HEK293 (cell line): ENCODE measurements at regions not wholly inside any gene's neighbourhood (a gene's known extent, or its start where the extent isn't known, plus 50 kb on each side); places are given as distances from the start of the nearest gene placed in this dataset.

Experiments used
- CTCF ChIA-PET: fragments of 350-600 bp; formaldehyde crosslinking; extraction: SDS; loops from one replicate; lab custom pipeline; 2021; ENCODE audit warnings: antibody characterized with exemption; lab: Yijun Ruan, JAX
- POLR2A ChIA-PET: fragments of 300-600 bp; formaldehyde crosslinking; extraction: SDS; loops from one replicate; lab custom pipeline; 2020; ENCODE audit warnings: antibody characterized with exemption, inconsistent platforms; lab: Yijun Ruan, JAX
- H3K27ac ChIP-seq: fragments of 200-500 bp; sonication (Bioruptor generic); 2 replicates; pipeline ENCODE4 v1.5.1; 2014; ENCODE audit warnings: low read depth, low read length, control low read depth, inconsistent platforms; ENCODE audit errors: extremely low read depth
- H3K36me3 ChIP-seq, 2 experiments: fragments of 200-500 bp in 1 of 2; sonication (Bioruptor generic) in 1 of 2; 1 replicate in 1 of 2; 2 replicates in 1 of 2; pipeline ENCODE4 v1.5.1; 2014 to 2017; ENCODE audit warnings: inconsistent platforms in 2 of 2, low read length in 2 of 2; ENCODE audit not compliant: control insufficient read depth in 2 of 2, insufficient read depth in 1 of 2
- H3K4me1 ChIP-seq: fragments of 200-500 bp; sonication (Bioruptor generic); 2 replicates; pipeline ENCODE4 v1.5.1; 2014; ENCODE audit warnings: mild to moderate bottlenecking, low read length, inconsistent platforms; ENCODE audit not compliant: control insufficient read depth, insufficient read depth
- H3K4me3 ChIP-seq: 2 replicates; pipeline ENCODE4 v1.5.1; 2011; ENCODE audit warnings: low read depth, mild to moderate bottlenecking, control low read depth, low read length, moderate library complexity
- H3K9me3 ChIP-seq: fragments of 200-500 bp; sonication (Bioruptor generic); 2 replicates; pipeline ENCODE4 v1.5.1; 2014; ENCODE audit warnings: low read depth, low read length, inconsistent platforms; ENCODE audit not compliant: control insufficient read depth, insufficient read depth
- CTCF ChIP-seq: fragments of 450-650 bp; formaldehyde crosslinking; IDR thresholded peaks from 2 replicates; pipeline ENCODE4 v1.5.1; 2016; ENCODE audit warnings: missing biosample characterization, missing genetic modification characterization
- GLI4 ChIP-seq: fragments of 450-650 bp; formaldehyde crosslinking; IDR thresholded peaks from 2 replicates; pipeline ENCODE4 v1.5.1; 2016; ENCODE audit warnings: missing biosample characterization, missing genetic modification characterization
- KLF8 ChIP-seq: fragments of 450-650 bp; formaldehyde crosslinking; IDR thresholded peaks from 2 replicates; pipeline ENCODE4 v1.5.1; 2016; ENCODE audit warnings: missing biosample characterization, missing genetic modification characterization
- PRDM1 ChIP-seq: fragments of 450-650 bp; formaldehyde crosslinking; IDR thresholded peaks from 2 replicates; pipeline ENCODE4; 2016; ENCODE audit warnings: missing biosample characterization, missing genetic modification characterization
- SCRT1 ChIP-seq: fragments of 450-650 bp; formaldehyde crosslinking; IDR thresholded peaks from 2 replicates; pipeline ENCODE4 v1.5.1; 2016; ENCODE audit warnings: missing biosample characterization, missing genetic modification characterization, borderline replicate concordance
- SCRT2 ChIP-seq: fragments of 450-650 bp; formaldehyde crosslinking; IDR thresholded peaks from 2 replicates; pipeline ENCODE4 v1.5.1; 2016; ENCODE audit warnings: missing biosample characterization, missing genetic modification characterization
- YY2 ChIP-seq: fragments of 450-650 bp; formaldehyde crosslinking; IDR thresholded peaks from 2 replicates; pipeline ENCODE4 v1.5.1; 2016; ENCODE audit warnings: missing biosample characterization, missing genetic modification characterization
- ZBTB17 ChIP-seq: fragments of 450-650 bp; formaldehyde crosslinking; IDR thresholded peaks from 2 replicates; pipeline ENCODE4 v1.5.1; 2016; ENCODE audit warnings: missing biosample characterization, missing genetic modification characterization
- ZBTB20 ChIP-seq: fragments of 450-650 bp; formaldehyde crosslinking; IDR thresholded peaks from 2 replicates; pipeline ENCODE4 v1.5.1; 2016; ENCODE audit warnings: missing biosample characterization, missing genetic modification characterization
- ZBTB26 ChIP-seq: fragments of 450-650 bp; formaldehyde crosslinking; optimal IDR thresholded peaks from 2 replicates; pipeline ENCODE3; 2016; ENCODE audit warnings: missing biosample characterization, mild to moderate bottlenecking, missing genetic modification characterization
- ZBTB44 ChIP-seq: fragments of 450-650 bp; IDR thresholded peaks from 2 replicates; pipeline ENCODE4 v1.5.1; 2018; ENCODE audit warnings: missing biosample characterization, mild to moderate bottlenecking, missing genetic modification characterization
- ZBTB6 ChIP-seq: fragments of 450-650 bp; formaldehyde crosslinking; IDR thresholded peaks from 2 replicates; pipeline ENCODE4 v1.5.1; 2017; ENCODE audit warnings: missing biosample characterization, missing genetic modification characterization
- ZBTB7A ChIP-seq: fragments of 450-650 bp; formaldehyde crosslinking; IDR thresholded peaks from 2 replicates; pipeline ENCODE4 v1.5.1; 2016; ENCODE audit warnings: low read depth, missing biosample characterization, missing genetic modification characterization
- ZIC2 ChIP-seq: fragments of 450-650 bp; formaldehyde crosslinking; IDR thresholded peaks from 2 replicates; pipeline ENCODE4 v1.5.1; 2016; ENCODE audit warnings: missing biosample characterization, missing genetic modification characterization
- ZNF366 ChIP-seq: fragments of 450-650 bp; formaldehyde crosslinking; conservative IDR thresholded peaks from 2 replicates; pipeline ENCODE4 v1.5.1; 2016; ENCODE audit warnings: missing biosample characterization, missing genetic modification characterization
- ZNF510 ChIP-seq: fragments of 450-650 bp; formaldehyde crosslinking; IDR thresholded peaks from 2 replicates; pipeline ENCODE4 v1.5.1; 2018; ENCODE audit warnings: mild to moderate bottlenecking, missing genetic modification characterization, missing biosample characterization; ENCODE audit not compliant: insufficient replicate concordance
- ZNF549 ChIP-seq: fragments of 450-650 bp; IDR thresholded peaks from 2 replicates; pipeline ENCODE4 v1.5.1; 2018; ENCODE audit warnings: missing biosample characterization, missing genetic modification characterization, mild to moderate bottlenecking, inconsistent platforms, moderate library complexity
- ZNF596 ChIP-seq: fragments of 450-650 bp; IDR thresholded peaks from 2 replicates; pipeline ENCODE4 v1.5.0; 2018; ENCODE audit warnings: missing biosample characterization, mild to moderate bottlenecking, missing genetic modification characterization, moderate library complexity
- ZNF600 ChIP-seq: fragments of 450-650 bp; formaldehyde crosslinking; IDR thresholded peaks from 2 replicates; pipeline ENCODE4 v1.5.1; 2016; ENCODE audit warnings: missing biosample characterization, missing genetic modification characterization
- ZNF639 ChIP-seq: fragments of 450-650 bp; formaldehyde crosslinking; IDR thresholded peaks from 2 replicates; pipeline ENCODE4 v1.5.1; 2016; ENCODE audit warnings: missing biosample characterization, missing genetic modification characterization

- CTCF ChIA-PET: no interaction called here
- POLR2A ChIA-PET: no interaction called here
- no peaks in the 10 kb centered on the region for H3K9me3 ChIP-seq
- TF ChIP-seq KLF8: peak; percentile 36; the same call in 1 of the 2 replicates
- peak; percentile 45 for TF ChIP-seq ZBTB20 (tag by site-specific recombination)
- TF ChIP-seq SCRT1 (tag by site-specific recombination): peak; percentile 96
- no peak for TF ChIP-seq ZNF510 (tag by site-specific recombination)
- no peak for TF ChIP-seq GLI4 (tag by site-specific recombination)
- peak; percentile 38 for TF ChIP-seq CTCF (tag by site-specific recombination)
- no peak for TF ChIP-seq ZBTB7A (tag by site-specific recombination)
- TF ChIP-seq ZBTB26 (tag by site-specific recombination): peak; percentile 20
- 0 out of 2 replicates have a peak, but pooled peaks have one; percentile 32 for TF ChIP-seq ZBTB17 (tag by site-specific recombination)
- peak; percentile 46; the same call in 1 of the 2 replicates for TF ChIP-seq ZNF549 (tag by site-specific recombination)
- TF ChIP-seq SCRT2 (tag by site-specific recombination): peak; percentile 94
- TF ChIP-seq YY2 (tag by site-specific recombination): no peak
- TF ChIP-seq ZNF639: no peak
- peak; percentile 68 for TF ChIP-seq ZNF366 (tag by site-specific recombination)
- TF ChIP-seq ZNF596 (tag by site-specific recombination): peak; percentile 63; the same call in 1 of the 2 replicates
- peak; percentile 19; the same call in 1 of the 2 replicates for TF ChIP-seq ZNF600
- TF ChIP-seq ZIC2: peak; percentile 78
- peak; percentile 89 for TF ChIP-seq PRDM1 (tag by site-specific recombination)
- TF ChIP-seq, all 188 proteins: peak for 13
- peaks cover 6% of the 10 kb centered on the region for H3K4me1 ChIP-seq
- no peaks in the 10 kb centered on the region; a peak in 1 of 3 replicates for H3K36me3 ChIP-seq
- H3K4me3 ChIP-seq: peak overlapping the region; percentile 18
- no peak overlapping the region for H3K27ac ChIP-seq
These were observed 91.9 kb downstream of the TMEM30B start for GRCh38 chr14:61188978-61189808.

GRCh38 chr14:61188196-61188595 lies 92.9 kb downstream of the TMEM30B start:
- ChIA-PET CTCF (no interaction called here), POLR2A (no interaction called here)
- TF ChIP-seq ZBTB6 (tag by site-specific recombination) (peak; percentile 97), ZBTB44 (no peak)
- H3K27ac ChIP-seq: no peak overlapping the region
- H3K4me1 ChIP-seq: peaks cover 6% of the 10 kb centered on the region
- H3K9me3 ChIP-seq: no peaks in the 10 kb centered on the region
- no peaks in the 10 kb centered on the region; a peak in 1 of 3 replicates for H3K36me3 ChIP-seq
- no peak overlapping the region for H3K4me3 ChIP-seq
